T-cell (primary cell): ENCODE measurements at regions not wholly inside any gene's neighbourhood (a gene's known extent, or its start where the extent isn't known, plus 50 kb on each side); places are given as distances from the start of the nearest gene placed in this dataset.
A peak's percentile ranks its signal among the peaks of the same experiment; 100 is the strongest.

ENCODE experiments used
- ATAC-seq, 4 experiments: fragments of 200-7000 bp in 3 of 4; fragments of 150-1000 bp in 1 of 4; cut with Tn5 transposase; replicated peaks in 1 of 4; 1 replicate in 3 of 4; 2 replicates in 1 of 4; pipeline ENCODE4 v1.10.0; 2021; ENCODE audit warnings: moderate library complexity in 3 of 4, mild to moderate bottlenecking in 2 of 4, moderate number of reproducible peaks in 1 of 4
- CTCF ChIA-PET, 2 donors: fragments of 300-600 bp; sonication (Branson Sonifier 250); formaldehyde crosslinking; loops; one replicate each; lab custom pipeline; 2022; ENCODE audit warnings: antibody characterized with exemption in 2 of 2; lab: Charles Lee
- POLR2A ChIA-PET, 2 donors: fragments of 300-600 bp; sonication (Branson Sonifier 250); formaldehyde crosslinking; loops; one replicate each; lab custom pipeline; 2022; ENCODE audit warnings: antibody characterized with exemption in 2 of 2; lab: Charles Lee
- DNase-seq, 35 experiments: peaks; one replicate each; pipeline versions ENCODE4 v3.0.0 to v3.0.0-alpha.2; 2013 to 2023
- H3K27ac ChIP-seq: one replicate; pipeline ENCODE4 v1.5.1; 2013; ENCODE audit warnings: low read length
- H3K27me3 ChIP-seq, 2 experiments: replicated peaks in 1 of 2; 1 replicate in 1 of 2; 2 replicates in 1 of 2; pipeline versions ENCODE4 v1.6.1 to v1.7.0; 2013; ENCODE audit warnings: low read length in 1 of 2, mixed read lengths in 1 of 2; ENCODE audit not compliant: control insufficient read depth in 2 of 2, insufficient read depth in 2 of 2; ENCODE audit errors: extremely low read depth in 1 of 2
- H3K36me3 ChIP-seq, 2 donors: 1 replicate in 1 of 2; 2 replicates in 1 of 2; pipeline versions ENCODE4 v1.6.1 to v1.7.0; 2013; ENCODE audit warnings: low read length in 1 of 2; ENCODE audit not compliant: control insufficient read depth in 2 of 2, insufficient read depth in 1 of 2; ENCODE audit errors: extremely low read depth in 1 of 2
- H3K4me1 ChIP-seq, 2 experiments: 1 replicate in 1 of 2; 2 replicates in 1 of 2; pipeline versions ENCODE4 v1.6.1 to v1.7.0; 2013; ENCODE audit warnings: low read length in 2 of 2, mixed read lengths in 1 of 2; ENCODE audit not compliant: insufficient read depth in 2 of 2, control insufficient read depth in 1 of 2; ENCODE audit errors: extremely low read depth in 1 of 2
- H3K4me3 ChIP-seq, 2 donors: 1 replicate in 1 of 2; 2 replicates in 1 of 2; pipeline versions ENCODE4 v1.5.1 to v1.7.0; 2013; ENCODE audit warnings: mild to moderate bottlenecking in 2 of 2, low read length in 1 of 2, moderate library complexity in 1 of 2; ENCODE audit not compliant: control insufficient read depth in 1 of 2; ENCODE audit errors: extremely low read depth in 1 of 2
- H3K9me3 ChIP-seq: 2 replicates; pipeline ENCODE4 v1.7.0; 2013
- H3K27ac Mint-ChIP-seq, 2 donors: one replicate each; pipeline ENCODE4 v1.8.0; 2020 to 2021; ENCODE audit warnings: mild to moderate bottlenecking in 2 of 2, mixed read lengths in 2 of 2
- H3K27me3 Mint-ChIP-seq, 2 donors: one replicate each; pipeline ENCODE4 v1.8.0; 2021 to 2022; ENCODE audit warnings: mixed read lengths in 2 of 2
- H3K36me3 Mint-ChIP-seq: one replicate; pipeline ENCODE4 v1.8.0; 2021; ENCODE audit warnings: mixed read lengths
- H3K4me1 Mint-ChIP-seq, 3 donors: one replicate each; pipeline ENCODE4 v1.8.0; 2020 to 2022; ENCODE audit warnings: mixed read lengths in 3 of 3, mild to moderate bottlenecking in 1 of 3
- H3K4me3 Mint-ChIP-seq, 3 donors: one replicate each; pipeline ENCODE4 v1.8.0; 2020 to 2022; ENCODE audit warnings: mild to moderate bottlenecking in 3 of 3, mixed read lengths in 3 of 3, moderate library complexity in 3 of 3
- H3K9me3 Mint-ChIP-seq, 3 donors: one replicate each; pipeline ENCODE4 v1.8.0; 2020 to 2022; ENCODE audit warnings: mixed read lengths in 3 of 3
- WGBS: methylation state at CpG from one replicate; pipeline ENCODE4 v1.1.5; 2013; ENCODE audit warnings: missing lambda C conversion rate; ENCODE audit not compliant: insufficient coverage; 5-methylcytosine and 5-hydroxymethylcytosine counted together

DNA sequence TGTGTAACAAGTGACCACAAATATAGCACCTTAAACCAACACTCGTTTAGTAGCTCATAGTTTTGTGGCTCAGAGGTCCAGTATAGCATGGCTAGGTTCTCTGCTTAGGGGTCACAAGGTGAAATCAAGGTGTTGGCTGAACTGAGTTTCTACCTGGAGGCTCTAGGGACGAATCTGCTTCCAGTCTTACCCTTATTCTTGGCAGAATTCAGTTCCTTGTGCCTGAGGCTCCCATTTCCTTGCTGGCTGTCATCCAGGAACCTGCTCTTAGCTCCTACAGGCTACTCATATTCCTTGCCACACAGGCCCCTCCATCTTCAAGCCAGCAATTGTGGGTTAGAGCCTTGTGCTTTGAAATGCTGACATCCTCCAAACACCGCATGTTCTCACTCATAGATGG is 212.3 kb upstream of the CDH13 start:
- H3K36me3 Mint-ChIP-seq = no peaks in the 10 kb centered on the region
- H3K36me3 ChIP-seq = no peaks in the 10 kb centered on the region
- peaks cover 0 to 5% of the 10 kb centered on the region in 2 donors for H3K27me3 Mint-ChIP-seq
- no peak overlapping the region for H3K4me3 ChIP-seq
- ATAC-seq (no peak), DNase-seq (no peak)
- no peak overlapping the region for H3K27ac ChIP-seq
- no peak overlapping the region for H3K4me3 Mint-ChIP-seq
- CTCF ChIA-PET = no interaction called here
- no peaks in the 10 kb centered on the region for H3K9me3 Mint-ChIP-seq
- H3K27me3 ChIP-seq = no peaks in the 10 kb centered on the region
- no peak overlapping the region for H3K27ac Mint-ChIP-seq
- H3K9me3 ChIP-seq = no peaks in the 10 kb centered on the region
- 17% methylated on average over 1 of the region's 3 CpGs for WGBS
- POLR2A ChIA-PET = no interaction called here
- no peaks in the 10 kb centered on the region for H3K4me1 ChIP-seq
- H3K4me1 Mint-ChIP-seq = no peaks in the 10 kb centered on the region

DNA sequence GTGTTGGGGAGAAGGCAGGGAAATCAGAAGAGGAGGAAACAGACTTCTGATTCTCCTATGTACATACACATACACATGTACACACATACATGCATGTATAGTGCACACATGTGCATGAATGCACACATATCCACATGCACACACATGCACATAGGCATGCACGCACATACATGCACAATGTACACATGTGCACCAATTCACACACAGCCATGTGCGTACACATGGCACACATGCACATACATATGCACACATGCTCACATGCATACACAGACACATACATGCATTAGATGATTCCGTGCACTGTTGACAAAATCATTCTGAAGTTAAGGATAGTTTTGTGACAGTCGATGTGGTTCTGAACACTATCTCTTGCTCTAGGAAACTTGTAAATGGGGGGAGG is 214.0 kb upstream of the CDH13 start:
- ChIA-PET POLR2A (no interaction called here), CTCF (no interaction called here)
- peaks cover 0 to 6% of the 10 kb centered on the region in 2 donors for H3K27me3 Mint-ChIP-seq
- no peak overlapping the region for H3K4me3 Mint-ChIP-seq
- Histone ChIP-seq H3K9me3 (no peaks in the 10 kb centered on the region), H3K36me3 (no peaks in the 10 kb centered on the region), H3K27me3 (peaks cover 0 to 5% of the 10 kb centered on the region in 2 experiments), H3K4me1 (no peaks in the 10 kb centered on the region), H3K4me3 (no peak overlapping the region), H3K27ac (no peak overlapping the region)
- no peak for DNase-seq
- H3K36me3 Mint-ChIP-seq = no peaks in the 10 kb centered on the region
- no peak for ATAC-seq
- no peaks in the 10 kb centered on the region for H3K9me3 Mint-ChIP-seq
- H3K4me1 Mint-ChIP-seq = no peaks in the 10 kb centered on the region
- 100% methylated on average over 1 of the region's 4 CpGs for WGBS
- H3K27ac Mint-ChIP-seq = no peak overlapping the region

DNA sequence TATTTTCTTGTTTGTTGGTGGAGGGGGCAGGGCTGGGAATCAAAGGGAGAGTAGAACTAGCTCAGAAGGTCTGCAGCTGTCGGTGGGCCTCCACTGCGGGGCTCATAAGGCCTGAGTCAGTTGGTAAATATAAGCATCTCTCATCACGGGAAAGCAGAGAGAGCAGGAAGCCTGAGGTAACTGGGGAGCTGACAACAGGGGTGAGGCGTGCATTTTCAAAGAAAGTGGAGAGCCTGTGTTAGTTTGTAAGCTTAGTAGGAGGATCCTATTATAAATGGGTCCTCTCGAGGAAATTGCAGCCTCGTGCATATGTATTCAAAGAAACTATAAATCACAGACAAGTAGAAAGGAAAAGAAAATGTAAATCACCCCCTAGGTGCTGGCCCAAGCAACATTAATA is 221.0 kb upstream of the CDH13 start:
- CTCF ChIA-PET = interaction anchor here (0.6 to 0.7 kb wide), 2 partner anchors 26 to 633 kb away, joined by 3 to 4 read pairs; no protein-coding TSS in a partner anchor
- no peak for ATAC-seq
- peak overlapping the region in 1 of 2 donors; percentile 27 for H3K27ac Mint-ChIP-seq

DNA sequence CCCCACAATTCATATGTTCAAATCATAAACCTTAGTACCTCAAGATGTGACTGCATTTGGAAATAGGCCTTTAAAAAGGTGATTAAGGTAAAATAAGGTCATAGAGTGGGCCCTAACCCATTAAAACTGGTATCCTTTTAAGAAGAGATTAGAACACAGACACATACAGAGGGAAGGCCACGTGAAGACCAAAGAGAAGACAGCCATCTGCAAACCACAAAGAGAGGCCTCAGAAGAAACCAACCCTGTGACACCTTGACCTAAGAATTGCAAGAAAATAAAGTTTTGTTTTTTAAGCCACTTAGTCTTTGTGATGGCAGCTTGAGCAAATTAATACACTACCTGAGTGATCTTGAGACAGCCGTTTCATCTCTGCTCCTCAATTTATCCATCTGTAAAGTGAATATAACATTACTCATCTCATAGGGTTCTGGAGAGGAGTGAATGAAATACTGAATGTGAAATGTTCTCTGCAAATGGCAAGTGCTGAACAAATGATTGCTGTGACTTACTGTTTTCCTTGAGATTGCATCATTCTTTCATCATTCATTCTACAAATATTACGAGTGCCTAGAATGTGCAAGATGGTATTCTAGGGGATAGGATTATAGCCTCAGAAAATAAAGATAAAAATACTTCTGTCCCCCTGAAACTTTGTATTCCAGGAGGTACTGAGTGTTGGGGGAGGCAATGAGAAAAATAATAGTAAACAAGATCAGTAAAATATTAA is 222.0 kb upstream of the CDH13 start:
- CTCF ChIA-PET = no interaction called here

More for the DNA sequence above, 221.0 kb upstream of the CDH13 start:
- H3K36me3 Mint-ChIP-seq = no peaks in the 10 kb centered on the region
- no peak overlapping the region for H3K27ac ChIP-seq
- POLR2A ChIA-PET = no interaction called here
- peaks cover 15 to 17% of the 10 kb centered on the region in 2 donors for H3K27me3 Mint-ChIP-seq
- H3K4me1 Mint-ChIP-seq = no peaks in the 10 kb centered on the region
- no peak overlapping the region for H3K4me3 ChIP-seq
- H3K9me3 ChIP-seq = no peaks in the 10 kb centered on the region
- H3K9me3 Mint-ChIP-seq = peaks cover 0 to 3% (median 0%) of the 10 kb centered on the region in 3 donors
- peaks cover 0 to 19% of the 10 kb centered on the region in 2 experiments for H3K4me1 ChIP-seq
- H3K4me3 Mint-ChIP-seq = no peak overlapping the region
- 86% methylated on average over 2 of the region's 6 CpGs for WGBS
- DNase-seq = no peak
- peaks cover 0 to 5% of the 10 kb centered on the region in 2 experiments for H3K27me3 ChIP-seq
- H3K36me3 ChIP-seq = no peaks in the 10 kb centered on the region

DNA sequence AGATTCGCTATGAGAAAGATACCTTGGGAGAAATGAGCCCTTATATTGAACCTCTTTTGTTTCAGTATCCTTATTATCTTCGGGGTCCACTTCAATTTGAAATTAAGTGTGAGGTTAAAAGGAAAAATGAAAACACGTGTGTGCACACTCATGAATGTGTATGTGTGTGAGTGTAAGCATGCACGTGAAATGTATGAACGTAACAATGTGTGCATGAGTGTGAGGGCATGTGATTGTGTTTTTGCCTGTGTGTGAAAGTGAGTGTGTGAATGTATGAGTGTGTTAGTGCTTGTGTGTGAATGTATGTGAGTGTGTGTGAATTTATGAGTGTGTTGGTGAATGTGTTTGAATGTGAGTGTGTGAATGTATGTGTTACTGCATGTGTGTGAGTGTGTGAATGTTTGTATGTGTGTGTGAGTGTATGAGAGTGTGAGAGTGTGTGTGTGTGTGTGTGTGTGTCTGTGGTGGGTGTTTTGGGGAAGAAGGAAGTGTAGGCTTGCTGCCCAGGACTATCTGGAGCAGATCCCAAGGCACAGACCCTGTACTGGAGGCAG is 224.0 kb upstream of the CDH13 start:
- no peak overlapping the region for H3K27ac Mint-ChIP-seq
- peaks cover 15 to 17% of the 10 kb centered on the region in 2 donors for H3K27me3 Mint-ChIP-seq
- no peaks in the 10 kb centered on the region for H3K27me3 ChIP-seq
- POLR2A ChIA-PET = no interaction called here
- no peaks in the 10 kb centered on the region for H3K4me1 Mint-ChIP-seq
- peaks cover 0 to 3% (median 0%) of the 10 kb centered on the region in 3 donors for H3K9me3 Mint-ChIP-seq
- 72% methylated on average over 5 of the region's 5 CpGs for WGBS
- H3K4me3 ChIP-seq = no peak overlapping the region
- H3K4me3 Mint-ChIP-seq = no peak overlapping the region
- no peak for ATAC-seq
- H3K4me1 ChIP-seq = peaks cover 0 to 19% of the 10 kb centered on the region in 2 experiments
- no peak for DNase-seq
- H3K9me3 ChIP-seq = no peaks in the 10 kb centered on the region
- no peaks in the 10 kb centered on the region for H3K36me3 ChIP-seq
- H3K36me3 Mint-ChIP-seq = no peaks in the 10 kb centered on the region
- CTCF ChIA-PET = no interaction called here
- no peak overlapping the region for H3K27ac ChIP-seq

More for the DNA sequence above, 222.0 kb upstream of the CDH13 start:
- POLR2A ChIA-PET = no interaction called here
- Histone ChIP-seq H3K36me3 (no peaks in the 10 kb centered on the region), H3K9me3 (no peaks in the 10 kb centered on the region), H3K4me3 (no peak overlapping the region), H3K4me1 (peaks cover 0 to 19% of the 10 kb centered on the region in 2 experiments), H3K27ac (no peak overlapping the region), H3K27me3 (peaks cover 0 to 5% of the 10 kb centered on the region in 2 experiments)
- DNase-seq = no peak
- Mint-ChIP-seq H3K9me3 (peaks cover 0 to 3% (median 0%) of the 10 kb centered on the region in 3 donors), H3K4me1 (no peaks in the 10 kb centered on the region), H3K36me3 (no peaks in the 10 kb centered on the region), H3K27me3 (peaks cover 10 to 17% of the 10 kb centered on the region in 2 donors), H3K4me3 (no peak overlapping the region), H3K27ac (no peak overlapping the region)
- no peak for ATAC-seq
- no CpG with 5 or more reads among the region's 3 CpGs for WGBS

DNA sequence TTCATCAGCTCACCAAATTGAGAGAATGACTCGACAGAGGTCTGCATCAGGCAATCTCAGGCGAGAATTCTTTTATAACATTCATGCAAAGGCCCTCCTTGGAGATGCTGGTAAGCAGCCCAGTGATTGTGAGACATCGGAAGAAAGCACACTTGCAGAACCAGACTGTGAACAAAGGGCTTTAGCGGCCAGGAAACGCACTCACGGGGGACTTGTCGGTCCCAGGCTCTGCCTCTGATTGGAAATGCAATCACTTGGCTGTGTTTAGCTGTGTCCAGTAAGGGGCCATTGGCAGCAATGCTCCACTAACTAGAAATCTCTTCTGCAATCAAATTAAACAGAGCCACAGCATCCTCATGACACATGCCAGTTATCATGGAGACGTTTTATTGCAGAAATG is 226.7 kb upstream of the CDH13 start:
- H3K27ac ChIP-seq = no peak overlapping the region
- H3K9me3 ChIP-seq = no peaks in the 10 kb centered on the region
- CTCF ChIA-PET = no interaction called here
- Mint-ChIP-seq H3K4me3 (no peak overlapping the region), H3K36me3 (no peaks in the 10 kb centered on the region), H3K9me3 (peaks cover 0 to 3% (median 0%) of the 10 kb centered on the region in 3 donors), H3K27ac (no peak overlapping the region), H3K27me3 (peaks cover 13 to 17% of the 10 kb centered on the region in 2 donors), H3K4me1 (no peaks in the 10 kb centered on the region)
- no peak overlapping the region for H3K4me3 ChIP-seq
- POLR2A ChIA-PET = no interaction called here
- H3K4me1 ChIP-seq = peaks cover 0 to 8% of the 10 kb centered on the region in 2 experiments
- ATAC-seq = no peak
- 10% methylated on average over 2 of the region's 8 CpGs for WGBS
- DNase-seq = no peak
- no peaks in the 10 kb centered on the region for H3K27me3 ChIP-seq
- H3K36me3 ChIP-seq = no peaks in the 10 kb centered on the region
